NT2/D1 (cell line): ENCODE measurements at regions not wholly inside any gene's neighbourhood (a gene's known extent, or its start where the extent isn't known, plus 50 kb on each side); places are given as distances from the start of the nearest gene placed in this dataset.

Experiments used
- SUZ12 ChIP-seq: IDR thresholded peaks from 2 replicates; pipeline ENCODE4 v1.6.1; 2011; ENCODE audit not compliant: insufficient read length, insufficient read depth; ENCODE audit errors: extremely low read depth
- YY1 ChIP-seq: IDR thresholded peaks from 2 replicates; pipeline ENCODE4 v1.6.1; 2011; ENCODE audit not compliant: insufficient read length, insufficient read depth
- ZNF274 ChIP-seq: IDR thresholded peaks from 2 replicates; pipeline ENCODE4 v1.6.1; 2011; ENCODE audit warnings: mild to moderate bottlenecking, low read depth, low read length

GRCh38 chr1:239841631-239842030 is 250.1 kb upstream of the FMN2 start:
- TF ChIP-seq YY1 (no peak), SUZ12 (no peak), ZNF274 (no peak)
